ENCODE measurements at regions not wholly inside any gene's neighbourhood (a gene's known extent, or its start where the extent isn't known, plus 50 kb on each side); places are given as distances from the start of the nearest gene placed in this dataset.
"Not testable (repeated sequence)": the region's sequence is repeated elsewhere in the genome, so short reads cannot be mapped to it uniquely, and the experiment has no call there.

DNA sequence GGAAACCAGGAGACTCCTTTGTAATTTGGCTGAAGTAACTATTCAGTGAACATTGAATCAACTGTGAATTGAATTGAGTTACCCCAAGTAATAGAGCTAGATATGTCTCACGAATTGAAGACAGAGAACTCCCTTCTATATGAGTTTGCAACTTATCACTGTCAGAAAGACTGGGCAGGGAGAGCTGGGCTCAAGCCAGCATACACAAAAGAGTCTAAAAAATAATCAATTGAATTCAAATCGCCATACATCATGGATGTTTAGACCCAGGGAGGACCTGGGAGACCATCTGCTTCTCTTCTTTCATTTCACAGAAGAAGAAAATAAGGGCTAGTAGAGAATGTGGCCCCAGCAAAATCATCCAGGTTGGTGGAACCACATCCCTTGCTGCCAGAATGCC lies 503.1 kb upstream of the AUTS2 start:
- no peak for TF ChIP-seq CTCF (IDR thresholded peaks at IDR 0.05)
- Histone ChIP-seq H3K4me1 (no peaks in the 10 kb centered on the region), H2AFZ (no peak overlapping the region), H3K27me3 (ENCODE audit: control insufficient read depth, insufficient read depth, low read length) (no peaks in the 10 kb centered on the region), H3K9ac (no peak overlapping the region), H3K79me2 (no peaks in the 10 kb centered on the region), H3K4me3 (ENCODE audit: low read depth, low read length) (no peak overlapping the region), H3K4me2 (ENCODE audit: low read length) (no peak overlapping the region), H3K36me3 (ENCODE audit: control insufficient read depth, insufficient read depth, low read length) (no peaks in the 10 kb centered on the region), H3K9me3 (ENCODE audit: control insufficient read depth, low read length) (no peaks in the 10 kb centered on the region), H3K27ac (no peak overlapping the region)

- Histone ChIP-seq H3K79me2 (no peaks in the 10 kb centered on the region), H2AFZ (no peak overlapping the region)
Observed at GRCh38 chr7:69095649-69096048, 502.6 kb upstream of the AUTS2 start.

GRCh38 chr7:69104023-69104422 lies 494.3 kb upstream of the AUTS2 start:
- Histone ChIP-seq H3K4me2 (ENCODE audit: low read length) (no peak overlapping the region), H3K4me1 (no peaks in the 10 kb centered on the region), H3K4me3 (ENCODE audit: low read depth, low read length) (no peak overlapping the region), H3K36me3 (ENCODE audit: control insufficient read depth, insufficient read depth, low read length) (no peaks in the 10 kb centered on the region), H2AFZ (no peak overlapping the region), H3K27me3 (ENCODE audit: control insufficient read depth, insufficient read depth, low read length) (no peaks in the 10 kb centered on the region), H3K9me3 (ENCODE audit: control insufficient read depth, low read length) (no peaks in the 10 kb centered on the region), H3K79me2 (no peaks in the 10 kb centered on the region), H3K9ac (no peak overlapping the region), H3K27ac (no peak overlapping the region)
- TF ChIP-seq CTCF (IDR thresholded peaks at IDR 0.05): no peak

More at GRCh38 chr7:69095649-69096048, 502.6 kb upstream of the AUTS2 start:
- Histone ChIP-seq H3K36me3 (ENCODE audit: control insufficient read depth, insufficient read depth, low read length) (no peaks in the 10 kb centered on the region), H3K27me3 (ENCODE audit: control insufficient read depth, insufficient read depth, low read length) (no peaks in the 10 kb centered on the region), H3K4me1 (no peaks in the 10 kb centered on the region), H3K9me3 (ENCODE audit: control insufficient read depth, low read length) (no peaks in the 10 kb centered on the region), H3K4me3 (ENCODE audit: low read depth, low read length) (no peak overlapping the region), H3K4me2 (ENCODE audit: low read length) (no peak overlapping the region), H3K27ac (no peak overlapping the region), H3K9ac (no peak overlapping the region)
- no peak for TF ChIP-seq CTCF (IDR thresholded peaks at IDR 0.05)

GRCh38 chr7:69105092-69105491 lies 493.2 kb upstream of the AUTS2 start:
- Histone ChIP-seq H3K27me3 (ENCODE audit: control insufficient read depth, insufficient read depth, low read length) (no peaks in the 10 kb centered on the region), H3K9me3 (ENCODE audit: control insufficient read depth, low read length) (no peaks in the 10 kb centered on the region), H3K4me2 (ENCODE audit: low read length) (no peak overlapping the region), H2AFZ (no peak overlapping the region), H3K4me1 (no peaks in the 10 kb centered on the region), H3K27ac (no peak overlapping the region), H3K36me3 (ENCODE audit: control insufficient read depth, insufficient read depth, low read length) (no peaks in the 10 kb centered on the region), H3K4me3 (ENCODE audit: low read depth, low read length) (no peak overlapping the region), H3K79me2 (no peaks in the 10 kb centered on the region), H3K9ac (no peak overlapping the region)
- no peak for TF ChIP-seq CTCF (IDR thresholded peaks at IDR 0.05)

GRCh38 chr7:69105981-69106380 lies 492.3 kb upstream of the AUTS2 start:
- H3K27ac ChIP-seq: no peak overlapping the region
- H3K79me2 ChIP-seq: no peaks in the 10 kb centered on the region
- no peak overlapping the region for H3K9ac ChIP-seq
- no peaks in the 10 kb centered on the region for H3K36me3 ChIP-seq (ENCODE audit: control insufficient read depth, insufficient read depth, low read length)
- no peaks in the 10 kb centered on the region for H3K27me3 ChIP-seq (ENCODE audit: control insufficient read depth, insufficient read depth, low read length)
- no peak overlapping the region for H2AFZ ChIP-seq
- TF ChIP-seq CTCF (IDR thresholded peaks at IDR 0.05): no peak
- H3K4me3 ChIP-seq (ENCODE audit: low read depth, low read length): no peak overlapping the region
- no peak overlapping the region for H3K4me2 ChIP-seq (ENCODE audit: low read length)
- no peaks in the 10 kb centered on the region for H3K9me3 ChIP-seq (ENCODE audit: control insufficient read depth, low read length)
- no peaks in the 10 kb centered on the region for H3K4me1 ChIP-seq

GRCh38 chr7:69106449-69106848 lies 491.8 kb upstream of the AUTS2 start:
- H3K79me2 ChIP-seq; H3K4me1 ChIP-seq; H3K36me3 ChIP-seq (ENCODE audit: control insufficient read depth, insufficient read depth, low read length); H3K9ac ChIP-seq; H2AFZ ChIP-seq; H3K4me2 ChIP-seq (ENCODE audit: low read length); H3K4me3 ChIP-seq (ENCODE audit: low read depth, low read length); H3K9me3 ChIP-seq (ENCODE audit: control insufficient read depth, low read length); H3K27me3 ChIP-seq (ENCODE audit: control insufficient read depth, insufficient read depth, low read length); H3K27ac ChIP-seq: not testable (repeated sequence)

DNA sequence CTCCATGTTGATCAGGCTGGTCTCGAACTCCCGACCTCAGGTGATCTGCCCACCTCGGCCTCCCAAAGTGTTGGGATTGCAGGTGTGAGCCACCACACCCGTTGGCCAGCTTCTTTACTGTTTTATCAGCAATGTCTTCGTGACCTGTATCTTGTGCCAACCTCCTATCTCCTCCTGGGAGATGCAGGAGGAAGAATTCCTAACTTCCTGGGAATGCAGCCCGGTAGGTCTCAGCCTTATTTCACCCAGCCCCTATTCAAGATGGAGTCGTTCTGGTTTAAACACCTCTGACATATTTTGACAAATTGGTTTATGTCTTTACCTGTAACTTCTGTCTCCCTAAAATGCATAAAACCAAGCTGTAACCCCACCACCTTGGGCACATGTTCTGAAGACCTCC lies 491.3 kb upstream of the AUTS2 start:
- H3K79me2 ChIP-seq; H3K4me3 ChIP-seq (ENCODE audit: low read depth, low read length); H3K36me3 ChIP-seq (ENCODE audit: control insufficient read depth, insufficient read depth, low read length); H3K4me2 ChIP-seq (ENCODE audit: low read length); H2AFZ ChIP-seq; H3K4me1 ChIP-seq; H3K9ac ChIP-seq; H3K9me3 ChIP-seq (ENCODE audit: control insufficient read depth, low read length); H3K27ac ChIP-seq; H3K27me3 ChIP-seq (ENCODE audit: control insufficient read depth, insufficient read depth, low read length): not testable (repeated sequence)
